HG03135 (cell line): ENCODE measurements at regions not wholly inside any gene's neighbourhood (a gene's known extent, or its start where the extent isn't known, plus 50 kb on each side); places are given as distances from the start of the nearest gene placed in this dataset.

Source experiments
- ATAC-seq: cut with Tn5 transposase; IDR thresholded peaks from one replicate; pipeline ENCODE4 v1.9.1; 2021; ENCODE audit warnings: mild to moderate bottlenecking, moderate library complexity; ENCODE audit not compliant: unreplicated experiment

- no peak for ATAC-seq
These were observed 62.9 kb upstream of the PLEKHG1 start for GRCh38 chr6:150536835-150537234.

GRCh38 chr6:150537491-150537890, 62.2 kb upstream of the PLEKHG1 start:
- no peak for ATAC-seq

- no peak for ATAC-seq
These were observed 61.8 kb upstream of the PLEKHG1 start for GRCh38 chr6:150537893-150538292.

DNA sequence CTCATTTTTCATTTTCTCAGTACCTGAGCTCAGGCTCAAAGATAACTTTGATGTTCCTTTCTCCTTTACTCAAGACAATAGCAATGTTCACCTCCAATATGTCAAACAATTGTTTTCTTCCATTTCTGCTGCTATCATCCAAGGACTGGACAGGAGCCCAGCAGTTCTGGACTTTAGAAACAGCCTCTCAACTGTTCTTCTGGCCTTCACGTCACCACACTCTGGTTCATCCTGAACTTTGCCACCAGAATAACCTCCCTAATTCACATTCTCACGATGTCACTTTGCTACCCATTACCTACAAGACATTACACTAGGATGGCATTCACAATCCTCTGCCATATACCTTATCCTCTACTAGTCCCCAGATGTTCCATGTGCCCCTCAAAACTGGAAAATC, 60.6 kb upstream of the PLEKHG1 start:
- ATAC-seq = no peak

DNA sequence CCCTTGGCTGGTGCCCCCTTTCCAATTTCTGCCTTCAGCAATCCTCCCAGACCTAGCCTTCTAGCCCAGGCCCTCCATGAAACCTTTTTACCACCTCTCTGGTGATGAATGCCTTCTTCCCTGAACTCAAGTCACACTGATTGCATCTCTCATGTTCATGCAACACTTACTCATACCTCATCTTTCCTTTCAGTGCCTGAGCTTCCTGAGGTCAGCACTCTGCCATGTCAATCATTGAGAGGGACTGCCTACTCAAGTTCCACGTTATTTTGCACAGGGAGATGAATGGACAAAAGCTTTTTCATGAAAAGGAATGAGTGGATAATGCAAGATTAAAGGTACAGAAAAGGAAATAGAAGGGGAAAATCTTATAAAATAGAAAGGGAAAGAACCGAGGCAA, 60.1 kb upstream of the PLEKHG1 start:
- no peak for ATAC-seq

GRCh38 chr6:150541576-150541975, 58.1 kb upstream of the PLEKHG1 start:
- ATAC-seq = no peak

DNA sequence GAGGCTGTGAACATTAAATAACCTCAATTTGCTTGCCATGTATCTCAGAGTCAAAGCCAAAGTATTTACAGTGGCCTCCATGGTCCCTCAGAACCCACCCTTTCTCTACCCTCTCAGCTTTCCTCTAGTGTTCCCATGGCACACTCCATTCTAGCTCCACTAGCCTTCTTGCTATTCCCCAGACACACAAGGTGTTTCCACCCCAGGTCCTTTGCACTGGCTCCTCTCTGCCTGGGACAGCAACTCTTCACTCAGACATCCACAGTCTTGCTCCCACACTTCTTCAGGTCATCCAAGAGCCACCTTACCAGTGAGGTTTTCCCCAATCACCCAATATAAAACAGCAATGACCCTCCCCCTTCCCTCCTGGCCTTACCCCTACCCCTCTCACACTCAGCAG, 56.5 kb upstream of the PLEKHG1 start:
- no peak for ATAC-seq

GRCh38 chr6:150544793-150545192, 54.9 kb upstream of the PLEKHG1 start:
- no peak for ATAC-seq

- no peak for ATAC-seq
These were observed 53.2 kb upstream of the PLEKHG1 start for GRCh38 chr6:150546457-150546856.

DNA sequence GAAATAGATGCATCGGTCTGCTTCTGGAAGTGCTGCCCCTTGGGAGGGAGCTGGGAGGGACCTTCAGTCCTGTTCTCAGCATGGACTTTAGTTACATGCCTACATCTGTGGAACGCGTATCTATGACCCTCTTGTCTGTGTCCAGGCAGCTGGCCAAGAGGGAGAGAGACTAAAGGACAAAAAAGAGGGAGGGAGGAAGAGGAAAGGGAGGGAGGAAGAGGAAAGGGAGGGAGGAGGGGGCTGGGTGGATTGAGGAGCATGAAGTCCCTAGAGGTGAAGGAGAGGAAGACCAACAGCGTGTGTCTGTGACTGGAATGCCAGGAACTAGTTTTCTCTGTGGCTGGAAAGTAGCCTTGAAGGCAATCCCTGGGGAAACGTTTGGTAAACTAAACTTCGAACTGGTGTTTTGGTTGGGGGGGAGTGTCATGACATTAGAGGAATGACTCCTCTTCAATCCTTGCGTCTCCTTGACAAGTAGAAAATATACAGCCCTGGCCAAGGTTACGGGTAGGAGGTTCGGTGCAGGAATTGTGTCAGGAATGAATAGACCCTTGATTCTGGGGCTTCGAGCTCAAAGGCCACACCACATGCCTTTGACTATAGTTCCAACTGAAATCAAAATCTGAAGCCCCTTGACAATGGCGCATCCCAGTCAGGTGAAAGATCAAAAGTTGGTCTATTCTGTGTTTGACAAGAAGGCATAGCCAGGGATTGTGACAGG, 52.0 kb upstream of the PLEKHG1 start:
- no peak for ATAC-seq

DNA sequence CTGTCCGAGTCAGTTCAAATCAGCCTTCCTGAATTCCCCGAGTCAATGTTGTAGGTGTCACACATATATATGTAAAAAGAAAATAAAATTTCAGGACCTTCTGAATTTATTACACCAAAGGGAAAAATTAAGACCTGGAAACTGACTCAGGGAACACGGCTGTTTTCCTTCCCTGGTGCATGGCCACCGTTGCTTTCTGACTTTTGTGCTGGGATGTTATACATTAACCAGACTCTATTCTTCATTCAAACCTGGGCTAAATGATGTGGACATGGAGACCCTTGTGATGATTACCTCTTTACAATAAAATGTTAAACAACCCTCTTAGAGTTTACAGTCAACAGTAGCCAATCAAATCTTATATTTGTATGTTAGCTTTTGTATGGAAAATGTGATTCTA, 51.4 kb upstream of the PLEKHG1 start:
- no peak for ATAC-seq

GRCh38 chr6:150549007-150549406, 50.7 kb upstream of the PLEKHG1 start:
- ATAC-seq = no peak

DNA sequence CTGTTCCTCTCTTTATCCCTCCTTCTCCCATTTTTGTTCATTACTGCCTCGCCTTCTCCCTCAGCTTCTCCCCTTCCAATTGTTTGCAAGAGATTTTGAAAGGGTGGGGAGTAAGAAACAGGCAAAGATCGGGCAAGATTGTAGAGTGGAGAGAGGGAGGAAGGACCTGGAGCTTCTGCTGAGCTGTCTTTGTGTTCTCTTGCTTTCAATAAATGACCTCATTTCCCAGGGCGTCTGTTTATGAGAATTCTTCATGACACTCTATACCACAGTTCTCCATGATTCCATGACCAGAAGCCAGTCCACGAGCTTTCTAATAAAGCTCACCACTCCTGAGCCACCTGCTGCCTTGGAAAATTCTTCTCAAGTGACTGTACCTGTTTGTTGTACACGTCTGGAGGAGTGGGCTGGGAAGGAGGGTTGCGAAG, 50.0 kb upstream of the PLEKHG1 start:
- ATAC-seq = no peak
